H1 (cell line): ENCODE measurements at regions not wholly inside any gene's neighbourhood (a gene's known extent, or its start where the extent isn't known, plus 50 kb on each side); places are given as distances from the start of the nearest gene placed in this dataset.

ENCODE experiments used
- CTCF ChIP-seq, 3 experiments: IDR thresholded peaks; 1 replicate in 2 of 3; 2 replicates in 1 of 3; pipeline versions ENCODE4 v1.5.1 to v1.6.1; 2011; ENCODE audit warnings: low read length in 3 of 3, mild to moderate bottlenecking in 3 of 3, inconsistent platforms in 2 of 3, low read depth in 1 of 3, moderate library complexity in 1 of 3; ENCODE audit not compliant: insufficient read depth in 1 of 3; ENCODE audit errors: control extremely low read depth in 1 of 3
- MAFK ChIP-seq: IDR thresholded peaks from 2 replicates; pipeline ENCODE4 v1.6.1; 2012; ENCODE audit warnings: low read depth, mild to moderate bottlenecking, improper control_type of control experiment, low read length
- POLR2A ChIP-seq, 2 experiments: IDR thresholded peaks; 1 replicate in 1 of 2; 2 replicates in 1 of 2; pipeline ENCODE4 v1.6.1; 2011; ENCODE audit warnings: low read depth in 2 of 2, low read length in 2 of 2, mild to moderate bottlenecking in 2 of 2; ENCODE audit errors: control extremely low read depth in 1 of 2
- RBBP5 ChIP-seq: IDR thresholded peaks from 2 replicates; pipeline ENCODE4 v1.7.1; 2012; ENCODE audit warnings: low read depth, mild to moderate bottlenecking, inconsistent platforms, low read length, moderate library complexity, borderline replicate concordance
- RNF2 ChIP-seq: fragments of 200-900, 300-1000 bp; sonication (generic); IDR thresholded peaks from 2 replicates; pipeline ENCODE4 v1.7.1; 2016; ENCODE audit warnings: borderline replicate concordance, low read depth, mild to moderate bottlenecking, antibody characterized with exemption, low read length; ENCODE audit not compliant: poor library complexity, severe bottlenecking; ENCODE audit errors: missing control alignments
- USF2 ChIP-seq: IDR thresholded peaks from 2 replicates; pipeline ENCODE4 v1.6.1; 2011; ENCODE audit warnings: low read length, improper control_type of control experiment

GRCh38 chr2:125842041-125842440, 813.9 kb upstream of the GYPC start:
- no peak for TF ChIP-seq RNF2
- TF ChIP-seq CTCF (IDR thresholded peaks at IDR 0.05; ENCODE audit: control extremely low read depth in 1 of 3, insufficient read depth in 1 of 3, low read depth in 1 of 3, low read length in 3 of 3) = no peak
- TF ChIP-seq USF2 = no peak
- no peak for TF ChIP-seq RBBP5
- TF ChIP-seq MAFK = no peak
- TF ChIP-seq POLR2A (IDR thresholded peaks at IDR 0.05; ENCODE audit: control extremely low read depth in 1 of 2, low read depth in 2 of 2, low read length in 2 of 2) = no peak
